HCT116 (cell line): ENCODE measurements at regions not wholly inside any gene's neighbourhood (a gene's known extent, or its start where the extent isn't known, plus 50 kb on each side); places are given as distances from the start of the nearest gene placed in this dataset.

ENCODE experiments used
- ATAC-seq: fragments of 200-7000 bp; cut with Tn5 transposase; 2 replicates; pipeline ENCODE4 v1.9.1; 2020; ENCODE audit warnings: mild to moderate bottlenecking, moderate library complexity
- BruUV-seq: library from RNA; stranded (reverse); fragments of 400-500 nt; replicated peaks from 2 replicates; lab custom pipeline; 2021; lab: Mats Ljungman, UMichigan
- CTCF ChIA-PET: fragments of 300-600 bp; sonication (Branson Sonifier 250); formaldehyde crosslinking; loops from one replicate; lab custom pipeline; 2021; ENCODE audit warnings: antibody characterized with exemption; lab: Charles Lee
- POLR2A ChIA-PET: fragments of 300-600, 350-600 bp; sonication (Branson Sonifier 250); formaldehyde crosslinking; loops from one replicate; lab custom pipeline; 2021; ENCODE audit warnings: antibody characterized with exemption; lab: Charles Lee
- RAD21 ChIA-PET, 2 experiments: fragments of 300-600 bp; sonication (Branson Sonifier 250); formaldehyde crosslinking; loops; one replicate each; lab custom pipeline; 2023; ENCODE audit warnings: low total read pairs in 2 of 2; ENCODE audit not compliant: uncharacterized antibody in 2 of 2, unreplicated experiment in 2 of 2, low non-redundant PET in 1 of 2; lab: Charles Lee
- DNase-seq: peaks from one replicate; pipeline ENCODE4 v3.0.0-alpha.2; 2010; ENCODE audit warnings: low read depth, low spot score
- H2AFZ ChIP-seq: fragments of 200-600 bp; shearing (Covaris generic), sonication (generic); 2 replicates; pipeline ENCODE4 v1.6.1; 2017; ENCODE audit warnings: low read depth, mixed run types, mixed read lengths, antibody characterized with exemption, low read length; ENCODE audit not compliant: poor library complexity, severe bottlenecking
- H3K27ac ChIP-seq: 2 replicates; pipeline ENCODE4 v1.5.1; 2012; ENCODE audit warnings: low read depth, low read length
- H3K27me3 ChIP-seq: fragments of 200-600 bp; sonication (generic); 2 replicates; pipeline ENCODE4 v1.6.1; 2016; ENCODE audit warnings: mixed run types, low read length, mixed read lengths; ENCODE audit not compliant: insufficient read depth
- H3K36me3 ChIP-seq, 2 experiments: fragments of 200-500 bp in 1 of 2; fragments of 200-600 bp in 1 of 2; sonication (Bioruptor generic) in 1 of 2; sonication (generic) in 1 of 2; 2 replicates each; pipeline versions ENCODE4 v1.5.1 to v1.6.1; 2014 to 2016; ENCODE audit warnings: low read length in 2 of 2, inconsistent platforms in 1 of 2, mixed read lengths in 1 of 2, mixed run types in 1 of 2; ENCODE audit not compliant: insufficient read depth in 2 of 2, control insufficient read depth in 1 of 2
- H3K4me1 ChIP-seq, 2 experiments: fragments of 200-600 bp in 1 of 2; sonication (generic) in 1 of 2; 2 replicates each; pipeline versions ENCODE4 v1.5.1 to v1.6.1; 2012 to 2017; ENCODE audit warnings: low read length in 2 of 2, inconsistent platforms in 1 of 2, mild to moderate bottlenecking in 1 of 2, mixed read lengths in 1 of 2, mixed run types in 1 of 2, moderate library complexity in 1 of 2; ENCODE audit not compliant: insufficient read depth in 2 of 2, control insufficient read depth in 1 of 2
- H3K4me2 ChIP-seq: fragments of 200-600 bp; sonication (generic); 2 replicates; pipeline ENCODE4 v1.6.1; 2017; ENCODE audit warnings: mixed run types, low read length, mixed read lengths
- H3K4me3 ChIP-seq, 2 experiments: fragments of 200-600 bp in 1 of 2; sonication (generic) in 1 of 2; replicated peaks in 1 of 2; 2 replicates each; pipeline ENCODE4 v1.5.1; 2011 to 2016; ENCODE audit warnings: low read length in 2 of 2, control low read depth in 1 of 2, low read depth in 1 of 2, mild to moderate bottlenecking in 1 of 2, mixed read lengths in 1 of 2, mixed run types in 1 of 2
- H3K79me2 ChIP-seq: fragments of 200-600 bp; sonication (generic); 2 replicates; pipeline ENCODE4 v1.6.1; 2017; ENCODE audit warnings: mild to moderate bottlenecking, mixed run types, low read length, moderate library complexity, mixed read lengths; ENCODE audit not compliant: insufficient read depth
- H3K9ac ChIP-seq: fragments of 200-600 bp; sonication (generic); 2 replicates; pipeline ENCODE4 v1.6.1; 2016; ENCODE audit warnings: low read length, mixed read lengths
- H3K9me2 ChIP-seq: fragments of 200-600 bp; sonication (generic), shearing (Covaris generic); 2 replicates; pipeline ENCODE4 v1.6.1; 2017; ENCODE audit warnings: mixed run types, mild to moderate bottlenecking, moderate library complexity; ENCODE audit not compliant: insufficient read depth
- H3K9me3 ChIP-seq, 2 experiments: fragments of 200-500 bp in 1 of 2; fragments of 200-600 bp in 1 of 2; sonication (Bioruptor generic) in 1 of 2; sonication (generic) in 1 of 2; 2 replicates each; pipeline ENCODE4 v1.6.1; 2014 to 2017; ENCODE audit warnings: low read length in 2 of 2, mixed read lengths in 2 of 2, inconsistent platforms in 1 of 2, low read depth in 1 of 2, mild to moderate bottlenecking in 1 of 2, mixed run types in 1 of 2, moderate library complexity in 1 of 2; ENCODE audit not compliant: control insufficient read depth in 1 of 2, insufficient read depth in 1 of 2
- H4K20me1 ChIP-seq: fragments of 200-600 bp; sonication (generic), shearing (Covaris generic); 2 replicates; pipeline ENCODE4 v1.6.1; 2017; ENCODE audit warnings: mixed run types, mild to moderate bottlenecking, moderate library complexity; ENCODE audit not compliant: insufficient read depth
- EGR1 ChIP-seq: IDR thresholded peaks from 2 replicates; pipeline ENCODE4 v1.6.1; 2012; ENCODE audit warnings: low read depth
- ELF1 ChIP-seq: IDR thresholded peaks from 2 replicates; pipeline ENCODE4 v1.6.1; 2012; ENCODE audit warnings: low read depth, borderline replicate concordance
- EZH2 ChIP-seq: fragments of 200-600 bp; sonication (generic); IDR thresholded peaks from 2 replicates; pipeline ENCODE4 v1.6.1; 2017; ENCODE audit warnings: antibody characterized with exemption, mixed run types
- EZH2phosphoT487 ChIP-seq: fragments of 200-600 bp; IDR thresholded peaks from 2 replicates; pipeline ENCODE4 v1.6.1; 2018; ENCODE audit warnings: antibody characterized with exemption, borderline replicate concordance
- FOSL1 ChIP-seq: IDR thresholded peaks from 2 replicates; pipeline ENCODE4 v1.6.1; 2012; ENCODE audit warnings: low read depth
- POLR2A ChIP-seq: IDR thresholded peaks from 2 replicates; pipeline ENCODE4 v1.7.0; 2011; ENCODE audit warnings: borderline replicate concordance; ENCODE audit not compliant: insufficient read depth, insufficient read length; ENCODE audit errors: extremely low read depth
- POLR2AphosphoS5 ChIP-seq: IDR thresholded peaks from 2 replicates; pipeline ENCODE4 v1.6.1; 2011; ENCODE audit warnings: mild to moderate bottlenecking, low read depth, low read length, moderate library complexity
- SIN3A ChIP-seq: IDR thresholded peaks from 2 replicates; pipeline ENCODE4 v1.6.1; 2012; ENCODE audit warnings: low read depth
- TCF7L2 ChIP-seq: IDR thresholded peaks from 2 replicates; pipeline ENCODE4 v1.7.0; 2011; ENCODE audit warnings: borderline replicate concordance, inconsistent platforms; ENCODE audit not compliant: insufficient read depth, insufficient read length; ENCODE audit errors: extremely low read depth
- ZNF274 ChIP-seq: fragments of 200-500 bp; sonication (Bioruptor generic); IDR thresholded peaks from 2 replicates; pipeline ENCODE4 v1.6.1; 2014; ENCODE audit warnings: mild to moderate bottlenecking, low read depth, low read length, inconsistent platforms
- intact Hi-C: fragments of 100-400 bp; cut with micrococcal nuclease; formaldehyde crosslinking; loops from 2 replicates; pipeline ENCODE4 v1.10.0; 2022
- TF ChIP-seq, protein P1 (sequence below): IDR thresholded peaks from 2 replicates; pipeline ENCODE4 v1.6.1; 2012
- TF ChIP-seq, protein P2 (sequence below), 3 experiments: fragments of 200-600 bp in 1 of 3; sonication (generic) in 1 of 3; IDR thresholded peaks in 2 of 3; conservative IDR thresholded peaks in 1 of 3; 2 replicates each; pipeline ENCODE4 v1.5.1; 2012 to 2017; ENCODE audit warnings: low read depth in 2 of 3, low read length in 2 of 3, antibody characterized with exemption in 1 of 3, borderline replicate concordance in 1 of 3, control low read depth in 1 of 3, mild to moderate bottlenecking in 1 of 3, mixed read lengths in 1 of 3, mixed run types in 1 of 3, moderate library complexity in 1 of 3; ENCODE audit not compliant: insufficient read depth in 1 of 3
- TF ChIP-seq, protein P3 (sequence below): IDR thresholded peaks from 2 replicates; pipeline ENCODE4 v1.6.1; 2012; ENCODE audit warnings: low read depth
- TF ChIP-seq, protein P4 (sequence below): IDR thresholded peaks from 2 replicates; pipeline ENCODE4 v1.6.1; 2012

DNA sequence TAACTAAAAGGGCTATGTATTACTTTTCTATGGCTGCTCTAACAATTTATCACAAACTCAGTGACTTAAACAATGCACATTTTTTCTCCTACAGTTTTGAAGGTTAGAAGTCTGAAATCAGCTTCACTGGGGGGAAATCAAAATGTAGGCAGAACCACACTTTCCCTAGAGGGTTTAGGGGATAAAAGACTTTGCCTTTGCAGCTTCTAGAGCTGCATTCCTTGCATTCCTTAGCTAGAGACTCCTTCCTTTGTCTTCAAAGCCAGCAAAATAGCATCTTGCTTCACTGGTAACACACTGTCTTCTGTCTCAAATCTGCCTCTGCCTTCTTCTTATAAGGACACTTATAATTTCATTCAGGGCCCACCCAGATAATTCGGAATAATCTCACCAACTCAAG, 152.4 kb upstream of the SPIN4 start:
- Histone ChIP-seq H3K9ac (no peak overlapping the region), H3K27ac (no peak overlapping the region), H3K27me3 (no peaks in the 10 kb centered on the region), H2AFZ (no peak overlapping the region), H3K36me3 (no peaks in the 10 kb centered on the region), H4K20me1 (no peaks in the 10 kb centered on the region), H3K4me3 (no peak overlapping the region), H3K9me2 (no peaks in the 10 kb centered on the region), H3K4me2 (no peak overlapping the region), H3K9me3 (no peaks in the 10 kb centered on the region), H3K4me1 (0 out of 4 replicates have a peak, but pooled peaks cover 0 to 5% of the 10 kb centered on the region in 2 experiments), H3K79me2 (no peaks in the 10 kb centered on the region)
- DNase-seq (no peak), ATAC-seq (no peak; the same call in 1 of the 2 replicates)
- intact Hi-C loops: no loop called here
- POLR2A ChIA-PET: no interaction called here
- no TSS peak for BruUV-seq
- TF ChIP-seq, protein P1, sequence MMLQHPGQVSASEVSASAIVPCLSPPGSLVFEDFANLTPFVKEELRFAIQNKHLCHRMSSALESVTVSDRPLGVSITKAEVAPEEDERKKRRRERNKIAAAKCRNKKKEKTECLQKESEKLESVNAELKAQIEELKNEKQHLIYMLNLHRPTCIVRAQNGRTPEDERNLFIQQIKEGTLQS: no peak
- no peak for TF ChIP-seq SIN3A
- TF ChIP-seq, protein P2, sequence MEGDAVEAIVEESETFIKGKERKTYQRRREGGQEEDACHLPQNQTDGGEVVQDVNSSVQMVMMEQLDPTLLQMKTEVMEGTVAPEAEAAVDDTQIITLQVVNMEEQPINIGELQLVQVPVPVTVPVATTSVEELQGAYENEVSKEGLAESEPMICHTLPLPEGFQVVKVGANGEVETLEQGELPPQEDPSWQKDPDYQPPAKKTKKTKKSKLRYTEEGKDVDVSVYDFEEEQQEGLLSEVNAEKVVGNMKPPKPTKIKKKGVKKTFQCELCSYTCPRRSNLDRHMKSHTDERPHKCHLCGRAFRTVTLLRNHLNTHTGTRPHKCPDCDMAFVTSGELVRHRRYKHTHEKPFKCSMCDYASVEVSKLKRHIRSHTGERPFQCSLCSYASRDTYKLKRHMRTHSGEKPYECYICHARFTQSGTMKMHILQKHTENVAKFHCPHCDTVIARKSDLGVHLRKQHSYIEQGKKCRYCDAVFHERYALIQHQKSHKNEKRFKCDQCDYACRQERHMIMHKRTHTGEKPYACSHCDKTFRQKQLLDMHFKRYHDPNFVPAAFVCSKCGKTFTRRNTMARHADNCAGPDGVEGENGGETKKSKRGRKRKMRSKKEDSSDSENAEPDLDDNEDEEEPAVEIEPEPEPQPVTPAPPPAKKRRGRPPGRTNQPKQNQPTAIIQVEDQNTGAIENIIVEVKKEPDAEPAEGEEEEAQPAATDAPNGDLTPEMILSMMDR (IDR thresholded peaks at IDR 0.05 in 2 of 3, conservative IDR thresholded peaks at IDR 0.05 in 1 of 3; ENCODE audit: borderline replicate concordance in 1 of 3, insufficient read depth in 1 of 3, low read depth in 2 of 3, low read length in 2 of 3): no peak
- TF ChIP-seq, protein P3, sequence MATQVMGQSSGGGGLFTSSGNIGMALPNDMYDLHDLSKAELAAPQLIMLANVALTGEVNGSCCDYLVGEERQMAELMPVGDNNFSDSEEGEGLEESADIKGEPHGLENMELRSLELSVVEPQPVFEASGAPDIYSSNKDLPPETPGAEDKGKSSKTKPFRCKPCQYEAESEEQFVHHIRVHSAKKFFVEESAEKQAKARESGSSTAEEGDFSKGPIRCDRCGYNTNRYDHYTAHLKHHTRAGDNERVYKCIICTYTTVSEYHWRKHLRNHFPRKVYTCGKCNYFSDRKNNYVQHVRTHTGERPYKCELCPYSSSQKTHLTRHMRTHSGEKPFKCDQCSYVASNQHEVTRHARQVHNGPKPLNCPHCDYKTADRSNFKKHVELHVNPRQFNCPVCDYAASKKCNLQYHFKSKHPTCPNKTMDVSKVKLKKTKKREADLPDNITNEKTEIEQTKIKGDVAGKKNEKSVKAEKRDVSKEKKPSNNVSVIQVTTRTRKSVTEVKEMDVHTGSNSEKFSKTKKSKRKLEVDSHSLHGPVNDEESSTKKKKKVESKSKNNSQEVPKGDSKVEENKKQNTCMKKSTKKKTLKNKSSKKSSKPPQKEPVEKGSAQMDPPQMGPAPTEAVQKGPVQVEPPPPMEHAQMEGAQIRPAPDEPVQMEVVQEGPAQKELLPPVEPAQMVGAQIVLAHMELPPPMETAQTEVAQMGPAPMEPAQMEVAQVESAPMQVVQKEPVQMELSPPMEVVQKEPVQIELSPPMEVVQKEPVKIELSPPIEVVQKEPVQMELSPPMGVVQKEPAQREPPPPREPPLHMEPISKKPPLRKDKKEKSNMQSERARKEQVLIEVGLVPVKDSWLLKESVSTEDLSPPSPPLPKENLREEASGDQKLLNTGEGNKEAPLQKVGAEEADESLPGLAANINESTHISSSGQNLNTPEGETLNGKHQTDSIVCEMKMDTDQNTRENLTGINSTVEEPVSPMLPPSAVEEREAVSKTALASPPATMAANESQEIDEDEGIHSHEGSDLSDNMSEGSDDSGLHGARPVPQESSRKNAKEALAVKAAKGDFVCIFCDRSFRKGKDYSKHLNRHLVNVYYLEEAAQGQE: no peak
- no peak for TF ChIP-seq EZH2
- no peak for TF ChIP-seq EZH2phosphoT487
- no peak for TF ChIP-seq EGR1
- TF ChIP-seq ZNF274: no peak
- no peak for TF ChIP-seq POLR2AphosphoS5
- no peak for TF ChIP-seq FOSL1
- TF ChIP-seq POLR2A: no peak
- TF ChIP-seq, protein P4, sequence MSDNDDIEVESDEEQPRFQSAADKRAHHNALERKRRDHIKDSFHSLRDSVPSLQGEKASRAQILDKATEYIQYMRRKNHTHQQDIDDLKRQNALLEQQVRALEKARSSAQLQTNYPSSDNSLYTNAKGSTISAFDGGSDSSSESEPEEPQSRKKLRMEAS: no peak
- no peak for TF ChIP-seq TCF7L2
- TF ChIP-seq ELF1: no peak
- CTCF ChIA-PET: no interaction called here
- RAD21 ChIA-PET: no interaction called here
